ENCODE measurements at regions not wholly inside any gene's neighbourhood (a gene's known extent, or its start where the extent isn't known, plus 50 kb on each side); places are given as distances from the start of the nearest gene placed in this dataset.
A peak's percentile ranks its signal among the peaks of the same experiment; 100 is the strongest.

GRCh38 chr13:103517066-103517767 is 451.0 kb upstream of the SLC10A2 start:
- no peak for TF ChIP-seq CTCF (IDR thresholded peaks at IDR 0.05)
- TF ChIP-seq POLR2A (IDR thresholded peaks at IDR 0.05) = peak; percentile 40

Measured in right lobe of liver (tissue), 4 donors.